ENCODE measurements at regions not wholly inside any gene's neighbourhood (a gene's known extent, or its start where the extent isn't known, plus 50 kb on each side); places are given as distances from the start of the nearest gene placed in this dataset.

DNA sequence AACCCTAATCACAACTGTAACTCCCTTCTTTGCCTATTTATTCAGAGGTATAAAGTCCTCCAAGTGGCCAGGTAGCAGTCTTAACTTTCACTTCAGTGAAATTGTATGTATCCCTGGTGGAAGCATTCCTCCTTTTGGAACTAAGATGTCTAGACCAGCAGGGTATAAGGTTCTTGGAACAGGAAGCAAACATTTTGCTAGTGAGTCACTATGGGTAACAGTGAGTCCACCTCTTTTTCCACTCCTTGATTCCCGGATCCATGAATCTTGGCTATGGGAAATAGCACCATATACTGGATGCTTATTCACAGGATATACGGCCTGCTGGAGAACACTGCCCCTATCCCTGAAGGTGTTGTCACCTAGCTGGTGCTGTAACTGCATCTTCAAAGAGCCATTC lies 80.2 kb downstream of the KCNA5 start:
- Histone ChIP-seq H3K9me3 (ENCODE audit: control insufficient read depth, low read length) (peaks cover 3% of the 10 kb centered on the region), H3K9ac (ENCODE audit: low read length) (no peak overlapping the region), H3K27me3 (replicated peaks; ENCODE audit: control insufficient read depth, insufficient read depth, low read length) (peaks cover 10% of the 10 kb centered on the region), H3K36me3 (ENCODE audit: control insufficient read depth, insufficient read depth, low read length, severe bottlenecking) (no peaks in the 10 kb centered on the region), H3K4me3 (ENCODE audit: low read length) (no peak overlapping the region), H3K4me1 (ENCODE audit: control insufficient read depth, insufficient read depth, low read length) (no peaks in the 10 kb centered on the region)
- no peak for DNase-seq (ENCODE audit: low read depth)

GRCh38 chr12:5124401-5124800 lies 80.7 kb downstream of the KCNA5 start:
- DNase-seq (ENCODE audit: low read depth): no peak
- H3K4me3 ChIP-seq (ENCODE audit: low read length): no peak overlapping the region
- H3K9ac ChIP-seq (ENCODE audit: low read length): no peak overlapping the region
- H3K27me3 ChIP-seq (replicated peaks; ENCODE audit: control insufficient read depth, insufficient read depth, low read length): peaks cover 10% of the 10 kb centered on the region
- H3K36me3 ChIP-seq (ENCODE audit: control insufficient read depth, insufficient read depth, low read length, severe bottlenecking): no peaks in the 10 kb centered on the region
- H3K9me3 ChIP-seq (ENCODE audit: control insufficient read depth, low read length): peaks cover 3% of the 10 kb centered on the region
- H3K4me1 ChIP-seq (ENCODE audit: control insufficient read depth, insufficient read depth, low read length): no peaks in the 10 kb centered on the region

DNA sequence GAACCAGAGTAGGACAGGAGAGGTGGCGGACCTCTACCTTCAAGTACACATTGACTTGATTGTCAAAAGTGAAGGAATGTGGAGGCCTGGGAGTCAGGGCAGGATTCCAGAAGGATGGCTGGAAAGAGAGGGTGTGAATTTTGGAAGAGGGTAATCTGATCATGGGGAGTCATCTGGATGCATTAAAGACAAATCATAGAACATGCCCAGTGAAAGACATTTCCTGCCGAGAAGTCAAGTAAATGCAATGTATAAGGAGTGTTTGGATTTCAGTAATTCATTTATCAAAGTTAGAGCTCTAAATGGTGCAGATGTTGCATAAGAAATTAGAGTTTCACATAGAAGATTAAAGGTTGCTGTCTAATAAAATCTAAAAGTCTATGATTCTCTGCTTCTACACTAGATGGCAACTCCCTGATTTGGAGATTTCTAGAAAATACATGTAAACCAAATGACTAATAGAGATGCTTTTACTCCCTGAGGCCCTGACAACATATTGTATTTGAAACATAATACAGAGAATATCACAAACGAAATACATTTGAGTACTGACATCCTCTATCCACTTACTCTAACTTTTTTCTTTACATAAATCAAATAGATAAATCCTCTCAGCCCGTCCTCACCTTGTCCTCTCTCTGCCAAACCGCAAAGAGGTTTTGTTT lies 91.3 kb downstream of the KCNA5 start:
- Histone ChIP-seq H3K36me3 (ENCODE audit: control insufficient read depth, insufficient read depth, low read length, severe bottlenecking) (no peaks in the 10 kb centered on the region), H3K4me1 (ENCODE audit: control insufficient read depth, insufficient read depth, low read length) (peaks cover 5% of the 10 kb centered on the region), H3K9me3 (ENCODE audit: control insufficient read depth, low read length) (no peaks in the 10 kb centered on the region), H3K27me3 (replicated peaks; ENCODE audit: control insufficient read depth, insufficient read depth, low read length) (peaks cover 12% of the 10 kb centered on the region), H3K9ac (ENCODE audit: low read length) (no peak overlapping the region), H3K4me3 (ENCODE audit: low read length) (no peak overlapping the region)
- DNase-seq (ENCODE audit: low read depth): no peak

DNA sequence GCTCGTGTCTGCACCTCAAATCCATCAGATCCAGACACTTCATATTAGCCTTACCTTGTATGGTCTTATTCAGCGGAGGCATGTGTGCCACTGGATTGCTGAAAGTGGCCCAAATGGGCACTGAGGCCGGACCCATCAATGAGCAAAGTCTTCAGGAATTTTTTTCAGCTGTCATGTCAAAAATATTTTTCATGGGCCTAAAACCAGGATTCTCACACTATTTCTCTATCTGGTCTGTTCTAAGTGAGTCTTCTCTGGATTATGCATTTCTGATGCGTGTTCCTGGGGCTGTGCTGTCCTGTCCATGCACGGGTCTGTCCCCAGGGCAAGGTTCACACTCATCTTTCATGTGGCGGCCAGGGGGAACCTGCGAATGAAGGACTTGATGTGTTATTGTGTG lies 94.6 kb downstream of the KCNA5 start:
- H3K27me3 ChIP-seq (replicated peaks; ENCODE audit: control insufficient read depth, insufficient read depth, low read length): no peaks in the 10 kb centered on the region
- no peaks in the 10 kb centered on the region for H3K36me3 ChIP-seq (ENCODE audit: control insufficient read depth, insufficient read depth, low read length, severe bottlenecking)
- H3K9me3 ChIP-seq (ENCODE audit: control insufficient read depth, low read length): no peaks in the 10 kb centered on the region
- DNase-seq (ENCODE audit: low read depth): no peak
- no peak overlapping the region for H3K9ac ChIP-seq (ENCODE audit: low read length)
- no peak overlapping the region for H3K4me3 ChIP-seq (ENCODE audit: low read length)
- H3K4me1 ChIP-seq (ENCODE audit: control insufficient read depth, insufficient read depth, low read length): peaks cover 5% of the 10 kb centered on the region

DNA sequence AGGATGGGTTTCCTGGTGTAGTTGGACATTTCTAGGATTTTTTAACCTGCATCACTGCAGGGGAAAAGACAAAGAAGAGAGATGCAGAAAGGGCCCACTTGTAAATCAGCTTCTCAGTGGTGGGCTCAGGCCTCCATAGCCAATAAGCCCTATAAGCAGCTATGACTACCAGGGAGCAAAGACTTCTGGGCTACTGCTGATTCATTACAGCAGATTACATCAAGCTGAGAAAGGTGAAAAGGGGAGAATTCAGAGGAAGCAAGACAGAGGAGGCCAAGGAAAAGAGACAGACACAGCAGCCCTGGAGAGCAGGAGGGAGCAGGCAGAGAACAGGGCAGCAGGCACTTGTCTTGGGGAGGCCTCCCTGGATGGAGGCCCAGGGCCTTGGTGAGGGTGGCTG lies 95.2 kb downstream of the KCNA5 start:
- peak; percentile 7 for DNase-seq (ENCODE audit: low read depth)
- Histone ChIP-seq H3K4me3 (ENCODE audit: low read length) (no peak overlapping the region), H3K27me3 (replicated peaks; ENCODE audit: control insufficient read depth, insufficient read depth, low read length) (no peaks in the 10 kb centered on the region), H3K4me1 (ENCODE audit: control insufficient read depth, insufficient read depth, low read length) (peaks cover 5% of the 10 kb centered on the region), H3K9ac (ENCODE audit: low read length) (no peak overlapping the region), H3K36me3 (ENCODE audit: control insufficient read depth, insufficient read depth, low read length, severe bottlenecking) (no peaks in the 10 kb centered on the region), H3K9me3 (ENCODE audit: control insufficient read depth, low read length) (no peaks in the 10 kb centered on the region)

DNA sequence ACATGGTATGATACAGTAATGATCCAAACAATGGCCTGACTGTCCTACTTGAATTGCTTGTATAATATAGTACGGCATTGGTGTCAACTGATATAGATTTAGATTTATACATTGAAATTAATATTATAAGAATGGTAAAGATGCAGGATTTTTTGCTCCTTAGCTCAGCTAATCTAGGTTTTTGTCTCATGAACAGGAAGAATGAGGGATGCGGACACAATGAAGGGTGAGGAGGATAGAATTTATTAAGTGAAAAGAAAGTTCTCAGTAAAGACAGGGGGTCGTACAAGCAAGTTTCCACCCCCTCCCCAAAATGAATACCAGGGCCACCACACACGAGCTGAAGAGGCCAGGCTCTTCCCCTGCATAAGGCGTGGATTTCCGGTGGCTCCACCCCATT lies 96.1 kb downstream of the KCNA5 start:
- H3K9me3 ChIP-seq (ENCODE audit: control insufficient read depth, low read length): no peaks in the 10 kb centered on the region
- H3K4me3 ChIP-seq (ENCODE audit: low read length): no peak overlapping the region

GRCh38 chr12:5140190-5140589 lies 96.5 kb downstream of the KCNA5 start:
- Histone ChIP-seq H3K4me1 (ENCODE audit: control insufficient read depth, insufficient read depth, low read length) (no peaks in the 10 kb centered on the region), H3K36me3 (ENCODE audit: control insufficient read depth, insufficient read depth, low read length, severe bottlenecking) (no peaks in the 10 kb centered on the region), H3K9ac (ENCODE audit: low read length) (no peak overlapping the region), H3K4me3 (ENCODE audit: low read length) (no peak overlapping the region), H3K9me3 (ENCODE audit: control insufficient read depth, low read length) (no peaks in the 10 kb centered on the region), H3K27me3 (replicated peaks; ENCODE audit: control insufficient read depth, insufficient read depth, low read length) (peaks cover 6% of the 10 kb centered on the region)
- no peak for DNase-seq (ENCODE audit: low read depth)

More for the DNA sequence above, 96.1 kb downstream of the KCNA5 start:
- H3K4me1 ChIP-seq (ENCODE audit: control insufficient read depth, insufficient read depth, low read length): peaks cover 4% of the 10 kb centered on the region
- no peaks in the 10 kb centered on the region for H3K36me3 ChIP-seq (ENCODE audit: control insufficient read depth, insufficient read depth, low read length, severe bottlenecking)
- peaks cover 6% of the 10 kb centered on the region for H3K27me3 ChIP-seq (replicated peaks; ENCODE audit: control insufficient read depth, insufficient read depth, low read length)
- no peak overlapping the region for H3K9ac ChIP-seq (ENCODE audit: low read length)
- DNase-seq (ENCODE audit: low read depth): no peak

GRCh38 chr12:5148880-5149279 lies 105.2 kb downstream of the KCNA5 start:
- DNase-seq (ENCODE audit: low read depth): no peak
- H3K36me3 ChIP-seq (ENCODE audit: control insufficient read depth, insufficient read depth, low read length, severe bottlenecking): no peaks in the 10 kb centered on the region
- H3K27me3 ChIP-seq (replicated peaks; ENCODE audit: control insufficient read depth, insufficient read depth, low read length): peaks cover 54% of the 10 kb centered on the region
- H3K4me3 ChIP-seq (ENCODE audit: low read length): no peak overlapping the region
- H3K9me3 ChIP-seq (ENCODE audit: control insufficient read depth, low read length): no peaks in the 10 kb centered on the region
- H3K9ac ChIP-seq (ENCODE audit: low read length): no peak overlapping the region
- no peaks in the 10 kb centered on the region for H3K4me1 ChIP-seq (ENCODE audit: control insufficient read depth, insufficient read depth, low read length)

DNA sequence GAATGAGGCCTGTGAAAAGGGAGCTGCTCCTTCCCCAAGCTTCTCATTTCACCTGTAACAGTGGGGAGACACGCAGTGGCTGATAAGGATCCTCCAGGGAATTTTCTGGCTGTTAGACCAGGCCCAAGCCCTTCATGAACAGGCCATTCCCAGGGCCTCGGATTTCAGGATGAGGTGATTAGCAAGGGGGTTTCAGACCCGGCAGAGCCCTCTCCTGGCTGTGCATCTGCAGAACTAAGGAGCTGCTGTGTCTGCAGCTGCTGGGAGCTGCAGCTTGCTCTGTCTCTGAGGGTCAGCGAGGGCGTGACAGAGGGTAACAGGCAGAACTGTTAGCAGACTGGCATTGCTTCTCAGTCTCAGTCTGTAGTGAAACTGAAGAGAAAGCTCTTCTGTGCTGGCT lies 110.4 kb downstream of the KCNA5 start:
- peaks cover 4% of the 10 kb centered on the region for H3K9me3 ChIP-seq (ENCODE audit: control insufficient read depth, low read length)
- H3K27me3 ChIP-seq (replicated peaks; ENCODE audit: control insufficient read depth, insufficient read depth, low read length): peaks cover 77% of the 10 kb centered on the region
- H3K4me3 ChIP-seq (ENCODE audit: low read length): no peak overlapping the region
- H3K36me3 ChIP-seq (ENCODE audit: control insufficient read depth, insufficient read depth, low read length, severe bottlenecking): no peaks in the 10 kb centered on the region
- H3K9ac ChIP-seq (ENCODE audit: low read length): no peak overlapping the region
- no peak for DNase-seq (ENCODE audit: low read depth)
- H3K4me1 ChIP-seq (ENCODE audit: control insufficient read depth, insufficient read depth, low read length): no peaks in the 10 kb centered on the region

- DNase-seq (ENCODE audit: low read depth): no peak
- Histone ChIP-seq H3K9ac (ENCODE audit: low read length) (no peak overlapping the region), H3K4me1 (ENCODE audit: control insufficient read depth, insufficient read depth, low read length) (no peaks in the 10 kb centered on the region), H3K27me3 (replicated peaks; ENCODE audit: control insufficient read depth, insufficient read depth, low read length) (peaks cover 70% of the 10 kb centered on the region), H3K4me3 (ENCODE audit: low read length) (no peak overlapping the region), H3K36me3 (ENCODE audit: control insufficient read depth, insufficient read depth, low read length, severe bottlenecking) (no peaks in the 10 kb centered on the region), H3K9me3 (ENCODE audit: control insufficient read depth, low read length) (peaks cover 4% of the 10 kb centered on the region)
These were observed 112.2 kb downstream of the KCNA5 start for GRCh38 chr12:5155866-5156265.

DNA sequence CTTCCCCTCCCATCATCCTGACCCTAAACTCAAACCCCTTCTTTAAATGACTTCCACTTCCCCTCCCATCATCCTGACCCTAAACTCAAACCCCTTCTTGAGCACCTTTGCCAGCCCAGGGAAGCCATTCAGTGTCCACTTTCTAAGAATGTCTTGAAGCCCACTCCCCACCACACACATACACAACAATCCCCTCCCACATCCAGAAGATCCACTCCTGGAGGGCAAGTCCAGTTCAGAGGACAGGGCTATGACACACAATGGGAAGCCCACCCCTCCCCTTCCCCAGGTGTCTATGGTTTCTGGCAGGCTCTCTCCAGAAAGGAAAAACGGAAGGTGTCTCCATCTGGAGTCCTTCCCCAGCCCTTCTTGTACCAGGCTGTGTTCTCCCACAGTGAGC lies 117.1 kb downstream of the KCNA5 start:
- Histone ChIP-seq H3K9ac (ENCODE audit: low read length) (no peak overlapping the region), H3K4me1 (ENCODE audit: control insufficient read depth, insufficient read depth, low read length) (no peaks in the 10 kb centered on the region), H3K4me3 (ENCODE audit: low read length) (no peak overlapping the region), H3K9me3 (ENCODE audit: control insufficient read depth, low read length) (no peaks in the 10 kb centered on the region), H3K27me3 (replicated peaks; ENCODE audit: control insufficient read depth, insufficient read depth, low read length) (peaks cover 32% of the 10 kb centered on the region), H3K36me3 (ENCODE audit: control insufficient read depth, insufficient read depth, low read length, severe bottlenecking) (no peaks in the 10 kb centered on the region)
- DNase-seq (ENCODE audit: low read depth): no peak

DNA sequence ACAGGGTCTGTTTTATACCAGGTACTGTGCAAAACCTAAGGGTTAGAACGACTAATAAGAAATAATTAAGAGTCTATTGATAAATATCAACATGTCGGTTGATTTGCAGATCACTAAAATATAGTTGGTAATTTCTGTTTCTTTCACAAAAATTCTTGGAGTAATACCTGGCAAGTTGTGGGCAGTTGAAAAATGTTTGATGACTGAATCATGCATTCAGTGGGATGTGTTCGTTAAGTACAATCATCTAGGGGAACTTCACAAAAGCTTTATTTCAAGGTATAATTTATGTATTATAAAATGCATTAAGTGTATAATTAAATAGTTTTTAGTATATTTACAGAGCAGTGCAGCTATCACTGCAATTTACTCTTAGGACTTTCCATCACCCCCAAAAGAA lies 120.0 kb downstream of the KCNA5 start:
- Histone ChIP-seq H3K9me3 (ENCODE audit: control insufficient read depth, low read length) (no peaks in the 10 kb centered on the region), H3K36me3 (ENCODE audit: control insufficient read depth, insufficient read depth, low read length, severe bottlenecking) (no peaks in the 10 kb centered on the region), H3K9ac (ENCODE audit: low read length) (no peak overlapping the region), H3K27me3 (replicated peaks; ENCODE audit: control insufficient read depth, insufficient read depth, low read length) (peaks cover 17% of the 10 kb centered on the region), H3K4me1 (ENCODE audit: control insufficient read depth, insufficient read depth, low read length) (peaks cover 3% of the 10 kb centered on the region), H3K4me3 (ENCODE audit: low read length) (no peak overlapping the region)
- DNase-seq (ENCODE audit: low read depth): no peak
